WTC11 (cell line): ENCODE measurements at regions not wholly inside any gene's neighbourhood (a gene's known extent, or its start where the extent isn't known, plus 50 kb on each side); places are given as distances from the start of the nearest gene placed in this dataset.

Experiments used
- ATAC-seq: fragments of 200-7000 bp; cut with Tn5 transposase; 2 replicates; pipeline ENCODE4 v1.10.0; 2021; ENCODE audit warnings: mild to moderate bottlenecking, moderate library complexity
- CTCF ChIA-PET: fragments of 300-600 bp; sonication (Branson Sonifier 250); formaldehyde crosslinking; loops from one replicate; lab custom pipeline; 2021; ENCODE audit warnings: antibody characterized with exemption; lab: Charles Lee
- POLR2A ChIA-PET: fragments of 350-600 bp; sonication (Branson Sonifier 250); formaldehyde crosslinking; loops from one replicate; lab custom pipeline; 2021; ENCODE audit warnings: antibody characterized with exemption; lab: Charles Lee
- DNase-seq: peaks from one replicate; pipeline ENCODE4 v3.0.0; 2021; ENCODE audit warnings: low spot score
- H3K27ac Mint-ChIP-seq: 2 replicates; pipeline ENCODE4 v1.8.0; 2021; ENCODE audit warnings: mixed read lengths
- H3K27me3 Mint-ChIP-seq: 2 replicates; pipeline ENCODE4 v1.8.0; 2021; ENCODE audit warnings: low read depth, mild to moderate bottlenecking, moderate library complexity, mixed read lengths
- H3K36me3 Mint-ChIP-seq: 2 replicates; pipeline ENCODE4 v1.8.0; 2021; ENCODE audit warnings: mixed read lengths
- H3K4me1 Mint-ChIP-seq: 2 replicates; pipeline ENCODE4 v1.8.0; 2022; ENCODE audit warnings: mixed read lengths
- H3K4me3 Mint-ChIP-seq: 2 replicates; pipeline ENCODE4 v1.8.0; 2021; ENCODE audit warnings: mild to moderate bottlenecking, moderate library complexity, mixed read lengths
- H3K9me3 Mint-ChIP-seq: 2 replicates; pipeline ENCODE4 v1.8.0; 2021; ENCODE audit warnings: mixed read lengths
- ARID4B ChIP-seq: sonication (generic); formaldehyde crosslinking; IDR thresholded peaks from 2 replicates; pipeline ENCODE4 v1.8.0; 2023; ENCODE audit warnings: missing genetic modification reagents, mild to moderate bottlenecking, borderline replicate concordance
- ATF1 ChIP-seq: sonication (generic); formaldehyde crosslinking; IDR thresholded peaks from 2 replicates; pipeline ENCODE4 v1.8.1; 2023; ENCODE audit warnings: mild to moderate bottlenecking, moderate library complexity, missing genetic modification reagents
- CREB1 ChIP-seq: sonication (generic); formaldehyde crosslinking; IDR thresholded peaks from 2 replicates; pipeline ENCODE4 v1.8.0; 2023; ENCODE audit warnings: mild to moderate bottlenecking, missing genetic modification reagents
- CREM ChIP-seq: sonication (generic); formaldehyde crosslinking; IDR thresholded peaks from 2 replicates; pipeline ENCODE4 v1.8.1; 2022; ENCODE audit warnings: mild to moderate bottlenecking, missing genetic modification reagents, moderate library complexity
- E2F1 ChIP-seq: sonication (generic); formaldehyde crosslinking; IDR thresholded peaks from 2 replicates; pipeline ENCODE4 v1.8.0; 2022; ENCODE audit warnings: mild to moderate bottlenecking, missing genetic modification reagents
- E2F4 ChIP-seq: sonication (generic); formaldehyde crosslinking; IDR thresholded peaks from 2 replicates; pipeline ENCODE4 v1.8.1; 2022; ENCODE audit warnings: low read depth, mild to moderate bottlenecking, moderate library complexity, missing genetic modification reagents, borderline replicate concordance
- FOXP1 ChIP-seq: sonication (generic); formaldehyde crosslinking; IDR thresholded peaks from 2 replicates; pipeline ENCODE4 v1.8.0; 2022; ENCODE audit warnings: missing genetic modification reagents, mild to moderate bottlenecking, moderate library complexity, borderline replicate concordance
- GABPB1 ChIP-seq: sonication (generic); formaldehyde crosslinking; IDR thresholded peaks from 2 replicates; pipeline ENCODE4 v1.8.1; 2023; ENCODE audit warnings: mild to moderate bottlenecking, missing genetic modification reagents
- IRF2 ChIP-seq: sonication (generic); formaldehyde crosslinking; IDR thresholded peaks from 2 replicates; pipeline ENCODE4 v1.8.0; 2022; ENCODE audit warnings: low read depth, missing genetic modification reagents, borderline replicate concordance
- JAZF1 ChIP-seq: fragments of 250-450 bp; sonication (Bioruptor Pico); IDR thresholded peaks from 2 replicates; pipeline ENCODE4 v1.9.0; 2021; ENCODE audit warnings: moderate library complexity, mild to moderate bottlenecking, inconsistent platforms
- KAT7 ChIP-seq: sonication (generic); formaldehyde crosslinking; IDR thresholded peaks from 2 replicates; pipeline ENCODE4 v1.8.1; 2023; ENCODE audit warnings: missing genetic modification reagents, mild to moderate bottlenecking, borderline replicate concordance
- MYBL2 ChIP-seq: sonication (generic); formaldehyde crosslinking; IDR thresholded peaks from 2 replicates; pipeline ENCODE4 v1.8.1; 2023; ENCODE audit warnings: mild to moderate bottlenecking, moderate library complexity, missing genetic modification reagents
- NFE2L1 ChIP-seq: sonication (generic); formaldehyde crosslinking; IDR thresholded peaks from 2 replicates; pipeline ENCODE4 v1.8.1; 2023; ENCODE audit warnings: missing genetic modification reagents
- PRRX2 ChIP-seq: fragments of 250-450 bp; sonication (Bioruptor Pico); IDR thresholded peaks from 2 replicates; pipeline ENCODE4 v1.8.0; 2021; ENCODE audit warnings: mild to moderate bottlenecking
- RORB ChIP-seq: fragments of 250-450 bp; sonication (Bioruptor Pico); IDR thresholded peaks from 2 replicates; pipeline ENCODE4 v1.9.0; 2021; ENCODE audit warnings: mild to moderate bottlenecking
- TEAD1 ChIP-seq: sonication (generic); formaldehyde crosslinking; IDR thresholded peaks from 2 replicates; pipeline ENCODE4 v1.8.0; 2022; ENCODE audit warnings: mild to moderate bottlenecking, missing genetic modification reagents
- USF1 ChIP-seq: sonication (generic); formaldehyde crosslinking; IDR thresholded peaks from 2 replicates; pipeline ENCODE4 v1.8.0; 2022; ENCODE audit warnings: mild to moderate bottlenecking, missing genetic modification reagents
- ZBTB21 ChIP-seq: sonication (generic); formaldehyde crosslinking; IDR thresholded peaks from 2 replicates; pipeline ENCODE4 v1.8.1; 2023; ENCODE audit warnings: mild to moderate bottlenecking, missing genetic modification reagents, borderline replicate concordance
- ZMAT4 ChIP-seq: fragments of 250-450 bp; sonication (Bioruptor Pico); IDR thresholded peaks from 2 replicates; pipeline ENCODE4 v1.9.0; 2021; ENCODE audit warnings: mild to moderate bottlenecking
- ZNF219 ChIP-seq: sonication (generic); formaldehyde crosslinking; IDR thresholded peaks from 2 replicates; pipeline ENCODE4 v1.8.0; 2023; ENCODE audit warnings: missing genetic modification reagents, mild to moderate bottlenecking, borderline replicate concordance
- ZNF263 ChIP-seq: sonication (generic); formaldehyde crosslinking; IDR thresholded peaks from 2 replicates; pipeline ENCODE4 v1.8.1; 2022; ENCODE audit warnings: low read depth, mild to moderate bottlenecking, moderate library complexity, missing genetic modification reagents
- ZNF317 ChIP-seq: sonication (generic); formaldehyde crosslinking; IDR thresholded peaks from 2 replicates; pipeline ENCODE4 v1.8.1; 2023; ENCODE audit warnings: low read depth, mild to moderate bottlenecking, moderate library complexity, missing genetic modification reagents, borderline replicate concordance
- ZNF425 ChIP-seq: fragments of 250-450 bp; sonication (Bioruptor Pico); conservative IDR thresholded peaks from 2 replicates; pipeline ENCODE4 v1.9.0; 2021; ENCODE audit warnings: mild to moderate bottlenecking
- ZSCAN18 ChIP-seq: fragments of 250-450 bp; sonication (Bioruptor Pico); IDR thresholded peaks from 2 replicates; pipeline ENCODE4 v2.1.2; 2022; ENCODE audit warnings: mild to moderate bottlenecking, moderate library complexity

GRCh38 chr2:181218401-181218821, 238.0 kb downstream of the UBE2E3 start:
- no peak for ATAC-seq
- no peak overlapping the region for H3K27ac Mint-ChIP-seq
- no peak overlapping the region for H3K4me3 Mint-ChIP-seq
- H3K27me3 Mint-ChIP-seq: no peaks in the 10 kb centered on the region
- H3K9me3 Mint-ChIP-seq: no peaks in the 10 kb centered on the region
- H3K4me1 Mint-ChIP-seq: no peaks in the 10 kb centered on the region
- POLR2A ChIA-PET: no interaction called here
- DNase-seq: no peak
- no peak for TF ChIP-seq ZSCAN18 (CRISPR knock-in tag)
- TF ChIP-seq IRF2 (CRISPR knock-in tag): no peak
- TF ChIP-seq FOXP1 (CRISPR knock-in tag): no peak
- TF ChIP-seq MYBL2: no peak
- TF ChIP-seq ZMAT4: no peak
- TF ChIP-seq RORB: no peak
- TF ChIP-seq KAT7 (CRISPR knock-in tag): no peak
- TF ChIP-seq, all 79 proteins: peak for 0
- CTCF ChIA-PET: no interaction called here
- H3K36me3 Mint-ChIP-seq: no peaks in the 10 kb centered on the region

GRCh38 chr2:181223234-181223633, 234.0 kb upstream of the ITGA4 start:
- POLR2A ChIA-PET: no interaction called here
- DNase-seq (no peak), ATAC-seq (no peak)
- H3K27ac Mint-ChIP-seq: no peak overlapping the region
- H3K27me3 Mint-ChIP-seq: no peaks in the 10 kb centered on the region
- H3K36me3 Mint-ChIP-seq: no peaks in the 10 kb centered on the region
- H3K4me3 Mint-ChIP-seq: no peak overlapping the region
- H3K9me3 Mint-ChIP-seq: no peaks in the 10 kb centered on the region
- CTCF ChIA-PET: no interaction called here
- TF ChIP-seq ATF1 (CRISPR knock-in tag): no peak
- no peak for TF ChIP-seq CREB1 (CRISPR knock-in tag)
- TF ChIP-seq ZNF425 (CRISPR knock-in tag): no peak
- no peak for TF ChIP-seq ZNF263 (CRISPR knock-in tag)
- TF ChIP-seq IRF2 (CRISPR knock-in tag): no peak
- no peak for TF ChIP-seq E2F1 (CRISPR knock-in tag)
- no peak for TF ChIP-seq NFE2L1 (CRISPR knock-in tag)
- no peak for TF ChIP-seq ARID4B
- no peak for TF ChIP-seq E2F4
- no peak for TF ChIP-seq ZBTB21 (CRISPR knock-in tag)
- no peak for TF ChIP-seq ZMAT4
- TF ChIP-seq GABPB1 (CRISPR knock-in tag): no peak
- TF ChIP-seq TEAD1 (CRISPR knock-in tag): no peak
- no peak for TF ChIP-seq ZNF317
- TF ChIP-seq CREM (CRISPR knock-in tag): no peak
- TF ChIP-seq FOXP1 (CRISPR knock-in tag): no peak
- no peak for TF ChIP-seq USF1 (CRISPR knock-in tag)
- TF ChIP-seq PRRX2: no peak
- TF ChIP-seq JAZF1 (CRISPR knock-in tag): no peak
- TF ChIP-seq ZNF219: no peak
- H3K4me1 Mint-ChIP-seq: no peaks in the 10 kb centered on the region
